ENCODE measurements at regions not wholly inside any gene's neighbourhood (a gene's known extent, or its start where the extent isn't known, plus 50 kb on each side); places are given as distances from the start of the nearest gene placed in this dataset.

- DNase-seq (ENCODE audit: low read depth in 2 of 2): no peak
These were observed 59.6 kb upstream of the FOXN2 start for GRCh38 chr2:48254839-48255238.

- no peak for DNase-seq (ENCODE audit: low read depth in 2 of 2)
These were observed 57.0 kb upstream of the FOXN2 start for GRCh38 chr2:48257456-48257855.

- no peak for DNase-seq (ENCODE audit: low read depth in 2 of 2)
These were observed 55.9 kb upstream of the FOXN2 start for GRCh38 chr2:48258481-48259149.

- DNase-seq (ENCODE audit: low read depth in 2 of 2): no peak
These were observed 54.7 kb upstream of the FOXN2 start for GRCh38 chr2:48259811-48260210.

GRCh38 chr2:48264627-48265026, 49.9 kb upstream of the FOXN2 start:
- DNase-seq (ENCODE audit: low read depth in 2 of 2): no peak

Measured in stimulated activated CD4-positive, alpha-beta T cell treated with anti-CD3 and anti-CD28 coated beads, Interleukin-15, amount 100 ng/mL, for 48 hours (primary cell).